Stimulated activated effector memory CD8-positive, alpha-beta T cell treated with anti-CD3 and anti-CD28 coated beads, Interleukin-12 subunit alpha, Interleukin-12 subunit beta, amount 100 ng/mL, for 72 hours (primary cell): ENCODE measurements at regions not wholly inside any gene's neighbourhood (a gene's known extent, or its start where the extent isn't known, plus 50 kb on each side); places are given as distances from the start of the nearest gene placed in this dataset.

Experiments used
- ATAC-seq: fragments of 150-1000 bp; cut with Tn5 transposase; 2 replicates; pipeline ENCODE4 v1.10.0; 2021
- DNase-seq, 2 donors: peaks; one replicate each; pipeline ENCODE4 v3.0.0; 2021 to 2022; ENCODE audit warnings: low spot score in 2 of 2
- H3K27ac Mint-ChIP-seq: one replicate; pipeline ENCODE4 v1.8.0; 2022; ENCODE audit warnings: mild to moderate bottlenecking, mixed read lengths
- H3K36me3 Mint-ChIP-seq: one replicate; pipeline ENCODE4 v1.8.0; 2022; ENCODE audit warnings: mild to moderate bottlenecking, mixed read lengths
- H3K4me1 Mint-ChIP-seq: one replicate; pipeline ENCODE4 v1.8.0; 2022; ENCODE audit warnings: mixed read lengths
- H3K4me3 Mint-ChIP-seq: one replicate; pipeline ENCODE4 v1.8.0; 2022; ENCODE audit warnings: mild to moderate bottlenecking, mixed read lengths
- H3K9me3 Mint-ChIP-seq: one replicate; pipeline ENCODE4 v1.8.0; 2022; ENCODE audit warnings: mixed read lengths

- Mint-ChIP-seq H3K27ac (no peak overlapping the region), H3K36me3 (no peaks in the 10 kb centered on the region), H3K9me3 (peaks cover 4% of the 10 kb centered on the region), H3K4me3 (no peak overlapping the region), H3K4me1 (no peaks in the 10 kb centered on the region)
- DNase-seq (no peak), ATAC-seq (no peak)
Measured at GRCh38 chr2:146131785-146132184, 1611.9 kb upstream of the ZEB2 start.

- no peak for ATAC-seq
- peaks cover 7% of the 10 kb centered on the region for H3K9me3 Mint-ChIP-seq
- DNase-seq: no peak
- H3K27ac Mint-ChIP-seq: no peak overlapping the region
- no peaks in the 10 kb centered on the region for H3K36me3 Mint-ChIP-seq
- H3K4me1 Mint-ChIP-seq: no peaks in the 10 kb centered on the region
- H3K4me3 Mint-ChIP-seq: no peak overlapping the region
Measured at GRCh38 chr2:146131048-146131447, 1611.1 kb upstream of the ZEB2 start.

- peak; percentile 24 for ATAC-seq
- H3K4me3 Mint-ChIP-seq: no peak overlapping the region
- H3K27ac Mint-ChIP-seq: no peak overlapping the region
- peaks cover 7% of the 10 kb centered on the region for H3K9me3 Mint-ChIP-seq
- no peaks in the 10 kb centered on the region for H3K36me3 Mint-ChIP-seq
- no peak for DNase-seq
- no peaks in the 10 kb centered on the region for H3K4me1 Mint-ChIP-seq
Measured at GRCh38 chr2:146130290-146130689, 1610.4 kb upstream of the ZEB2 start.

- H3K36me3 Mint-ChIP-seq: no peaks in the 10 kb centered on the region
- no peak overlapping the region for H3K27ac Mint-ChIP-seq
- no peak overlapping the region for H3K4me3 Mint-ChIP-seq
- ATAC-seq: no peak
- no peak for DNase-seq
- H3K9me3 Mint-ChIP-seq: peaks cover 7% of the 10 kb centered on the region
- no peaks in the 10 kb centered on the region for H3K4me1 Mint-ChIP-seq
Measured at GRCh38 chr2:146129231-146129630, 1609.3 kb upstream of the ZEB2 start.

GRCh38 chr2:146128216-146128615, 1608.3 kb upstream of the ZEB2 start:
- Mint-ChIP-seq H3K27ac (no peak overlapping the region), H3K4me3 (no peak overlapping the region), H3K36me3 (no peaks in the 10 kb centered on the region), H3K9me3 (peaks cover 8% of the 10 kb centered on the region), H3K4me1 (no peaks in the 10 kb centered on the region)
- no peak for DNase-seq
- ATAC-seq: no peak

- DNase-seq (no peak), ATAC-seq (no peak)
- peaks cover 7% of the 10 kb centered on the region for H3K9me3 Mint-ChIP-seq
- no peaks in the 10 kb centered on the region for H3K4me1 Mint-ChIP-seq
- H3K27ac Mint-ChIP-seq: no peak overlapping the region
- H3K36me3 Mint-ChIP-seq: no peaks in the 10 kb centered on the region
- no peak overlapping the region for H3K4me3 Mint-ChIP-seq
Measured at GRCh38 chr2:146125551-146125950, 1605.6 kb upstream of the ZEB2 start.

- H3K36me3 Mint-ChIP-seq: no peaks in the 10 kb centered on the region
- ATAC-seq (no peak), DNase-seq (no peak)
- H3K27ac Mint-ChIP-seq: no peak overlapping the region
- H3K9me3 Mint-ChIP-seq: peaks cover 7% of the 10 kb centered on the region
- H3K4me3 Mint-ChIP-seq: no peak overlapping the region
- no peaks in the 10 kb centered on the region for H3K4me1 Mint-ChIP-seq
Measured at GRCh38 chr2:146124741-146125140, 1604.8 kb upstream of the ZEB2 start.

GRCh38 chr2:146123714-146124113, 1603.8 kb upstream of the ZEB2 start:
- Mint-ChIP-seq H3K4me3 (no peak overlapping the region), H3K9me3 (peaks cover 9% of the 10 kb centered on the region), H3K27ac (no peak overlapping the region), H3K4me1 (no peaks in the 10 kb centered on the region), H3K36me3 (no peaks in the 10 kb centered on the region)
- ATAC-seq (no peak), DNase-seq (no peak)

- H3K36me3 Mint-ChIP-seq: no peaks in the 10 kb centered on the region
- peaks cover 11% of the 10 kb centered on the region for H3K9me3 Mint-ChIP-seq
- ATAC-seq (no peak), DNase-seq (no peak)
- H3K4me1 Mint-ChIP-seq: no peaks in the 10 kb centered on the region
- no peak overlapping the region for H3K4me3 Mint-ChIP-seq
- H3K27ac Mint-ChIP-seq: no peak overlapping the region
Measured at GRCh38 chr2:146123256-146123655, 1603.3 kb upstream of the ZEB2 start.

GRCh38 chr2:146119586-146119985, 1599.7 kb upstream of the ZEB2 start:
- Mint-ChIP-seq H3K27ac (no peak overlapping the region), H3K36me3 (no peaks in the 10 kb centered on the region), H3K9me3 (peaks cover 8% of the 10 kb centered on the region), H3K4me3 (no peak overlapping the region), H3K4me1 (no peaks in the 10 kb centered on the region)
- ATAC-seq (no peak), DNase-seq (no peak)

- H3K4me3 Mint-ChIP-seq: no peak overlapping the region
- H3K36me3 Mint-ChIP-seq: no peaks in the 10 kb centered on the region
- no peaks in the 10 kb centered on the region for H3K4me1 Mint-ChIP-seq
- no peaks in the 10 kb centered on the region for H3K9me3 Mint-ChIP-seq
- H3K27ac Mint-ChIP-seq: no peak overlapping the region
- ATAC-seq (no peak), DNase-seq (no peak)
Measured at GRCh38 chr2:146108993-146109392, 1589.1 kb upstream of the ZEB2 start.

- Mint-ChIP-seq H3K27ac (no peak overlapping the region), H3K4me1 (no peaks in the 10 kb centered on the region), H3K4me3 (no peak overlapping the region), H3K36me3 (no peaks in the 10 kb centered on the region), H3K9me3 (peaks cover 19% of the 10 kb centered on the region)
- no peak for DNase-seq
- ATAC-seq: no peak
Measured at GRCh38 chr2:146094185-146094584, 1574.3 kb upstream of the ZEB2 start.

- no peak overlapping the region for H3K4me3 Mint-ChIP-seq
Measured at GRCh38 chr2:146081459-146081858, 1561.5 kb upstream of the ZEB2 start.

GRCh38 chr2:146080925-146081324, 1561.0 kb upstream of the ZEB2 start:
- H3K4me3 Mint-ChIP-seq: no peak overlapping the region
- DNase-seq (no peak), ATAC-seq (no peak)
- no peak overlapping the region for H3K27ac Mint-ChIP-seq
- peaks cover 7% of the 10 kb centered on the region for H3K9me3 Mint-ChIP-seq
- no peaks in the 10 kb centered on the region for H3K36me3 Mint-ChIP-seq
- H3K4me1 Mint-ChIP-seq: no peaks in the 10 kb centered on the region

More at GRCh38 chr2:146081459-146081858, 1561.5 kb upstream of the ZEB2 start:
- no peaks in the 10 kb centered on the region for H3K4me1 Mint-ChIP-seq
- no peak for ATAC-seq
- no peaks in the 10 kb centered on the region for H3K36me3 Mint-ChIP-seq
- peaks cover 2% of the 10 kb centered on the region for H3K9me3 Mint-ChIP-seq
- no peak for DNase-seq
- H3K27ac Mint-ChIP-seq: no peak overlapping the region

- no peak for ATAC-seq
- H3K4me3 Mint-ChIP-seq: no peak overlapping the region
- no peaks in the 10 kb centered on the region for H3K36me3 Mint-ChIP-seq
- no peak for DNase-seq
- no peaks in the 10 kb centered on the region for H3K4me1 Mint-ChIP-seq
- no peak overlapping the region for H3K27ac Mint-ChIP-seq
- peaks cover 8% of the 10 kb centered on the region for H3K9me3 Mint-ChIP-seq
Measured at GRCh38 chr2:146079216-146079615, 1559.3 kb upstream of the ZEB2 start.

- DNase-seq (no peak), ATAC-seq (no peak)
- Mint-ChIP-seq H3K4me1 (no peaks in the 10 kb centered on the region), H3K4me3 (no peak overlapping the region), H3K36me3 (no peaks in the 10 kb centered on the region), H3K9me3 (peaks cover 13% of the 10 kb centered on the region), H3K27ac (no peak overlapping the region)
Measured at GRCh38 chr2:146077156-146077555, 1557.2 kb upstream of the ZEB2 start.

- Mint-ChIP-seq H3K27ac (no peak overlapping the region), H3K9me3 (peaks cover 15% of the 10 kb centered on the region), H3K4me3 (no peak overlapping the region), H3K36me3 (no peaks in the 10 kb centered on the region), H3K4me1 (no peaks in the 10 kb centered on the region)
- no peak for ATAC-seq
- no peak for DNase-seq
Measured at GRCh38 chr2:146068051-146068450, 1548.1 kb upstream of the ZEB2 start.
